ENCODE measurements at regions not wholly inside any gene's neighbourhood (a gene's known extent, or its start where the extent isn't known, plus 50 kb on each side); places are given as distances from the start of the nearest gene placed in this dataset.

- TF ChIP-seq CTCF (IDR thresholded peaks at IDR 0.05 in 4 of 5, conservative IDR thresholded peaks at IDR 0.05 in 1 of 5) (no peak), POLR2A (IDR thresholded peaks at IDR 0.05) (no peak)
Observed at GRCh38 chr12:94870511-94870910, 133.0 kb downstream of the NDUFA12 start.

Measured in gastrocnemius medialis (tissue), 4 donors.